ENCODE measurements at regions not wholly inside any gene's neighbourhood (a gene's known extent, or its start where the extent isn't known, plus 50 kb on each side); places are given as distances from the start of the nearest gene placed in this dataset.

- Histone ChIP-seq H3K9ac (ENCODE audit: low read depth, low read length) (no peak overlapping the region), H3K79me2 (ENCODE audit: insufficient read depth, low read length) (no peaks in the 10 kb centered on the region), H3K4me1 (ENCODE audit: insufficient read depth, low read length) (no peaks in the 10 kb centered on the region), H3K4me3 (ENCODE audit: low read depth in 1 of 2, low read length in 2 of 2) (no peak overlapping the region), H3K9me3 (ENCODE audit: insufficient read depth, low read length, severe bottlenecking) (no peaks in the 10 kb centered on the region), H3K36me3 (ENCODE audit: insufficient read depth, low read length) (no peaks in the 10 kb centered on the region), H3K27ac (ENCODE audit: low read length) (no peak overlapping the region), H4K20me1 (ENCODE audit: insufficient read depth, low read length) (no peaks in the 10 kb centered on the region), H3K4me2 (ENCODE audit: insufficient read depth, low read length) (no peak overlapping the region), H2AFZ (ENCODE audit: low read depth, low read length) (no peak overlapping the region), H3K27me3 (ENCODE audit: insufficient read depth, low read length, poor library complexity) (peaks cover 8% of the 10 kb centered on the region)
- TF ChIP-seq EZH2 (IDR thresholded peaks at IDR 0.05; ENCODE audit: borderline replicate concordance, low read depth, low read length, severe bottlenecking) (no peak), CTCF (IDR thresholded peaks at IDR 0.05; ENCODE audit: borderline replicate concordance, extremely low read depth, low read length, poor library complexity, severe bottlenecking) (no peak)
- DNase-seq (no peak), ATAC-seq (ENCODE audit: insufficient read depth, low read depth) (no peak)
Measured at GRCh38 chr1:22229379-22229778, 86.5 kb upstream of the WNT4 start.

DNA sequence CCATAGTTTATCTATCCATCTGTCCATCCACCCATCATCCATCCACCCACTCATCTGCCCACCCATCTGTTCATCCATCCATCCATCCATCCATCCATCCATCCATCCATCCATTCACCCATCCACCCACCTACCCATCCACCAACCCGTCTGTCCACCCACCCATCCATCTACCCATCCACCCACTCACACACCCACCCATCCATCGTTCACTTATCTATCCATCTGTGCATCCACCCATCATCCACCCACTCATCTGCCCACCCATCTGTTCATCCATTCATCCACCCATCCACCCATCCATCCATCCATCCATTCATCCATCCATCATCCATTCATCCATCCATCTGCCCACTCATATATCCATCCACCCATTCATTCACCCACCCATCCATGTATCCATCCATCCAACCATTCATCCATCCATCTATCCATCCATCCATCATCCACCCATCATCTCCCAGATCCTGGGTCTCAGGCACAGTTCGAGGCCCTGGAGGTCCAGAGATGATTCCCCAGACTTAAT is 88.2 kb upstream of the WNT4 start:
- Histone ChIP-seq H3K9me3 (ENCODE audit: insufficient read depth, low read length, severe bottlenecking) (no peaks in the 10 kb centered on the region), H3K4me3 (ENCODE audit: low read depth in 1 of 2, low read length in 2 of 2) (no peak overlapping the region), H3K36me3 (ENCODE audit: insufficient read depth, low read length) (no peaks in the 10 kb centered on the region), H3K4me2 (ENCODE audit: insufficient read depth, low read length) (no peak overlapping the region), H3K4me1 (ENCODE audit: insufficient read depth, low read length) (no peaks in the 10 kb centered on the region), H3K79me2 (ENCODE audit: insufficient read depth, low read length) (no peaks in the 10 kb centered on the region), H3K27me3 (ENCODE audit: insufficient read depth, low read length, poor library complexity) (peaks cover 2% of the 10 kb centered on the region), H3K27ac (ENCODE audit: low read length) (no peak overlapping the region), H4K20me1 (ENCODE audit: insufficient read depth, low read length) (no peaks in the 10 kb centered on the region), H3K9ac (ENCODE audit: low read depth, low read length) (no peak overlapping the region), H2AFZ (ENCODE audit: low read depth, low read length) (no peak overlapping the region)
- TF ChIP-seq CTCF (IDR thresholded peaks at IDR 0.05; ENCODE audit: borderline replicate concordance, extremely low read depth, low read length, poor library complexity, severe bottlenecking): no peak
- TF ChIP-seq EZH2 (IDR thresholded peaks at IDR 0.05; ENCODE audit: borderline replicate concordance, low read depth, low read length, severe bottlenecking): no peak
- DNase-seq (no peak), ATAC-seq (ENCODE audit: insufficient read depth, low read depth) (no peak)

- no peak overlapping the region for H3K27ac ChIP-seq (ENCODE audit: low read length)
- DNase-seq: no peak
Measured at GRCh38 chr1:22231995-22232690, 89.2 kb upstream of the WNT4 start.

More at GRCh38 chr1:22231995-22232690, 89.2 kb upstream of the WNT4 start:
- Histone ChIP-seq H3K36me3 (ENCODE audit: insufficient read depth, low read length) (no peaks in the 10 kb centered on the region), H3K27me3 (ENCODE audit: insufficient read depth, low read length, poor library complexity) (peaks cover 5% of the 10 kb centered on the region), H4K20me1 (ENCODE audit: insufficient read depth, low read length) (no peaks in the 10 kb centered on the region), H3K4me1 (ENCODE audit: insufficient read depth, low read length) (no peaks in the 10 kb centered on the region), H3K9me3 (ENCODE audit: insufficient read depth, low read length, severe bottlenecking) (no peaks in the 10 kb centered on the region), H3K9ac (ENCODE audit: low read depth, low read length) (no peak overlapping the region), H3K79me2 (ENCODE audit: insufficient read depth, low read length) (no peaks in the 10 kb centered on the region), H2AFZ (ENCODE audit: low read depth, low read length) (no peak overlapping the region), H3K4me2 (ENCODE audit: insufficient read depth, low read length) (no peak overlapping the region), H3K4me3 (ENCODE audit: low read depth in 1 of 2, low read length in 2 of 2) (no peak overlapping the region)
- TF ChIP-seq EZH2 (IDR thresholded peaks at IDR 0.05; ENCODE audit: borderline replicate concordance, low read depth, low read length, severe bottlenecking) (no peak), CTCF (IDR thresholded peaks at IDR 0.05; ENCODE audit: borderline replicate concordance, extremely low read depth, low read length, poor library complexity, severe bottlenecking) (no peak)
- no peak for ATAC-seq (ENCODE audit: insufficient read depth, low read depth)
